Epithelial cell of proximal tubule (primary cell): ENCODE measurements at regions not wholly inside any gene's neighbourhood (a gene's known extent, or its start where the extent isn't known, plus 50 kb on each side); places are given as distances from the start of the nearest gene placed in this dataset.

Experiments
- DNase-seq: peaks from one replicate; pipeline ENCODE4 v3.0.0-alpha.2; 2011; ENCODE audit warnings: low read depth
- H3K4me3 ChIP-seq: 2 replicates; pipeline ENCODE4 v1.5.1; 2011; ENCODE audit warnings: low read depth, mild to moderate bottlenecking, low read length
- CTCF ChIP-seq: conservative IDR thresholded peaks from 2 replicates; pipeline ENCODE4 v1.5.1; 2012; ENCODE audit warnings: low read depth, mild to moderate bottlenecking, low read length

- no peak for DNase-seq
- TF ChIP-seq CTCF = no peak
- no peak overlapping the region for H3K4me3 ChIP-seq
Measured at GRCh38 chr5:2686321-2687124, 65.0 kb downstream of the IRX2 start.

GRCh38 chr5:2685651-2686272 is 65.7 kb downstream of the IRX2 start:
- no peak overlapping the region for H3K4me3 ChIP-seq
- no peak for DNase-seq
- TF ChIP-seq CTCF = no peak

GRCh38 chr5:2684606-2685005 is 66.9 kb downstream of the IRX2 start:
- TF ChIP-seq CTCF = no peak
- H3K4me3 ChIP-seq = no peak overlapping the region
- no peak for DNase-seq

GRCh38 chr5:2683720-2684119 is 67.8 kb downstream of the IRX2 start:
- DNase-seq = no peak
- no peak for TF ChIP-seq CTCF
- H3K4me3 ChIP-seq = no peak overlapping the region

- TF ChIP-seq CTCF = no peak
- no peak overlapping the region for H3K4me3 ChIP-seq
- DNase-seq = no peak
Measured at GRCh38 chr5:2681476-2681875, 70.0 kb downstream of the IRX2 start.

GRCh38 chr5:2680979-2681378 is 70.5 kb downstream of the IRX2 start:
- no peak for TF ChIP-seq CTCF
- H3K4me3 ChIP-seq = no peak overlapping the region
- no peak for DNase-seq

GRCh38 chr5:2677689-2678088 is 73.8 kb downstream of the IRX2 start:
- H3K4me3 ChIP-seq = no peak overlapping the region
- no peak for TF ChIP-seq CTCF
- no peak for DNase-seq
